ENCODE measurements at regions not wholly inside any gene's neighbourhood (a gene's known extent, or its start where the extent isn't known, plus 50 kb on each side); places are given as distances from the start of the nearest gene placed in this dataset.

GRCh38 chr6:165894171-165894825 lies 231.3 kb upstream of the PDE10A start (continued):
- TF ChIP-seq ZBTB20 (tag by site-specific recombination; IDR thresholded peaks at IDR 0.05) (peak; percentile 13; the same call in 1 of the 2 replicates), ZNF580 (tag by site-specific recombination; IDR thresholded peaks at IDR 0.05) (peak; percentile 39; the same call in 1 of the 2 replicates), HOXC10 (CRISPR knock-in tag; IDR thresholded peaks at IDR 0.05) (no peak), ZBTB17 (tag by site-specific recombination; IDR thresholded peaks at IDR 0.05) (peak; percentile 33; the same call in 1 of the 2 replicates), ZFHX2 (tag by site-specific recombination; conservative IDR thresholded peaks at IDR 0.05) (peak; percentile 69; the same call in 1 of the 2 replicates), ZSCAN23 (tag by site-specific recombination; IDR thresholded peaks at IDR 0.05) (no peak), ZNF138 (tag by site-specific recombination; IDR thresholded peaks at IDR 0.05; ENCODE audit: borderline replicate concordance) (no peak), ZNF664 (tag by site-specific recombination; IDR thresholded peaks at IDR 0.05) (no peak), ZNF366 (tag by site-specific recombination; conservative IDR thresholded peaks at IDR 0.05) (no peak), ZNF24 (tag by site-specific recombination; IDR thresholded peaks at IDR 0.05) (0 out of 2 replicates have a peak, but pooled peaks have one; percentile 33), PRDM6 (tag by site-specific recombination; IDR thresholded peaks at IDR 0.05) (peak; percentile 88), ZBTB8A (tag by site-specific recombination; IDR thresholded peaks at IDR 0.05) (peak; percentile 41), ZNF2 (tag by site-specific recombination; IDR thresholded peaks at IDR 0.05) (no peak), ZIC2 (tag by site-specific recombination; IDR thresholded peaks at IDR 0.05) (peak; percentile 88), ZNF670 (tag by site-specific recombination; IDR thresholded peaks at IDR 0.05; ENCODE audit: low read depth) (no peak), ZNF701 (tag by site-specific recombination; IDR thresholded peaks at IDR 0.05) (no peak), ZSCAN16 (tag by site-specific recombination; IDR thresholded peaks at IDR 0.05) (0 out of 2 replicates have a peak, but pooled peaks have one; percentile 37), ZNF639 (tag by site-specific recombination; IDR thresholded peaks at IDR 0.05) (no peak)
- TF ChIP-seq, protein P1, sequence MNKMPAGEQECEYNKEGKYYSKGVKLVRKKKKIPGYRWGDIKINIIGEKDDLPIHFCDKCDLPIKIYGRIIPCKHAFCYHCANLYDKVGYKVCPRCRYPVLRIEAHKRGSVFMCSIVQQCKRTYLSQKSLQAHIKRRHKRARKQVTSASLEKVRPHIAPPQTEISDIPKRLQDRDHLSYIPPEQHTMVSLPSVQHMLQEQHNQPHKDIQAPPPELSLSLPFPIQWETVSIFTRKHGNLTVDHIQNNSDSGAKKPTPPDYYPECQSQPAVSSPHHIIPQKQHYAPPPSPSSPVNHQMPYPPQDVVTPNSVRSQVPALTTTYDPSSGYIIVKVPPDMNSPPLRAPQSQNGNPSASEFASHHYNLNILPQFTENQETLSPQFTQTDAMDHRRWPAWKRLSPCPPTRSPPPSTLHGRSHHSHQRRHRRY (tag by site-specific recombination; IDR thresholded peaks at IDR 0.05) = no peak
- TF ChIP-seq, protein P2, sequence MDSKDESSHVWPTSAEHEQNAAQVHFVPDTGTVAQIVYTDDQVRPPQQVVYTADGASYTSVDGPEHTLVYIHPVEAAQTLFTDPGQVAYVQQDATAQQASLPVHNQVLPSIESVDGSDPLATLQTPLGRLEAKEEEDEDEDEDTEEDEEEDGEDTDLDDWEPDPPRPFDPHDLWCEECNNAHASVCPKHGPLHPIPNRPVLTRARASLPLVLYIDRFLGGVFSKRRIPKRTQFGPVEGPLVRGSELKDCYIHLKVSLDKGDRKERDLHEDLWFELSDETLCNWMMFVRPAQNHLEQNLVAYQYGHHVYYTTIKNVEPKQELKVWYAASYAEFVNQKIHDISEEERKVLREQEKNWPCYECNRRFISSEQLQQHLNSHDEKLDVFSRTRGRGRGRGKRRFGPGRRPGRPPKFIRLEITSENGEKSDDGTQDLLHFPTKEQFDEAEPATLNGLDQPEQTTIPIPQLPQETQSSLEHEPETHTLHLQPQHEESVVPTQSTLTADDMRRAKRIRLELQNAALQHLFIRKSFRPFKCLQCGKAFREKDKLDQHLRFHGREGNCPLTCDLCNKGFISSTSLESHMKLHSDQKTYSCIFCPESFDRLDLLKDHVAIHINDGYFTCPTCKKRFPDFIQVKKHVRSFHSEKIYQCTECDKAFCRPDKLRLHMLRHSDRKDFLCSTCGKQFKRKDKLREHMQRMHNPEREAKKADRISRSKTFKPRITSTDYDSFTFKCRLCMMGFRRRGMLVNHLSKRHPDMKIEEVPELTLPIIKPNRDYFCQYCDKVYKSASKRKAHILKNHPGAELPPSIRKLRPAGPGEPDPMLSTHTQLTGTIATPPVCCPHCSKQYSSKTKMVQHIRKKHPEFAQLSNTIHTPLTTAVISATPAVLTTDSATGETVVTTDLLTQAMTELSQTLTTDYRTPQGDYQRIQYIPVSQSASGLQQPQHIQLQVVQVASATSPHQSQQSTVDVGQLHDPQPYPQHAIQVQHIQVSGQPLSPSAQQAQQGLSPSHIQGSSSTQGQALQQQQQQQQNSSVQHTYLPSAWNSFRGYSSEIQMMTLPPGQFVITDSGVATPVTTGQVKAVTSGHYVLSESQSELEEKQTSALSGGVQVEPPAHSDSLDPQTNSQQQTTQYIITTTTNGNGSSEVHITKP (tag by site-specific recombination; IDR thresholded peaks at IDR 0.05) = 0 out of 2 replicates have a peak, but pooled peaks have one; percentile 10
- TF ChIP-seq, protein P3, sequence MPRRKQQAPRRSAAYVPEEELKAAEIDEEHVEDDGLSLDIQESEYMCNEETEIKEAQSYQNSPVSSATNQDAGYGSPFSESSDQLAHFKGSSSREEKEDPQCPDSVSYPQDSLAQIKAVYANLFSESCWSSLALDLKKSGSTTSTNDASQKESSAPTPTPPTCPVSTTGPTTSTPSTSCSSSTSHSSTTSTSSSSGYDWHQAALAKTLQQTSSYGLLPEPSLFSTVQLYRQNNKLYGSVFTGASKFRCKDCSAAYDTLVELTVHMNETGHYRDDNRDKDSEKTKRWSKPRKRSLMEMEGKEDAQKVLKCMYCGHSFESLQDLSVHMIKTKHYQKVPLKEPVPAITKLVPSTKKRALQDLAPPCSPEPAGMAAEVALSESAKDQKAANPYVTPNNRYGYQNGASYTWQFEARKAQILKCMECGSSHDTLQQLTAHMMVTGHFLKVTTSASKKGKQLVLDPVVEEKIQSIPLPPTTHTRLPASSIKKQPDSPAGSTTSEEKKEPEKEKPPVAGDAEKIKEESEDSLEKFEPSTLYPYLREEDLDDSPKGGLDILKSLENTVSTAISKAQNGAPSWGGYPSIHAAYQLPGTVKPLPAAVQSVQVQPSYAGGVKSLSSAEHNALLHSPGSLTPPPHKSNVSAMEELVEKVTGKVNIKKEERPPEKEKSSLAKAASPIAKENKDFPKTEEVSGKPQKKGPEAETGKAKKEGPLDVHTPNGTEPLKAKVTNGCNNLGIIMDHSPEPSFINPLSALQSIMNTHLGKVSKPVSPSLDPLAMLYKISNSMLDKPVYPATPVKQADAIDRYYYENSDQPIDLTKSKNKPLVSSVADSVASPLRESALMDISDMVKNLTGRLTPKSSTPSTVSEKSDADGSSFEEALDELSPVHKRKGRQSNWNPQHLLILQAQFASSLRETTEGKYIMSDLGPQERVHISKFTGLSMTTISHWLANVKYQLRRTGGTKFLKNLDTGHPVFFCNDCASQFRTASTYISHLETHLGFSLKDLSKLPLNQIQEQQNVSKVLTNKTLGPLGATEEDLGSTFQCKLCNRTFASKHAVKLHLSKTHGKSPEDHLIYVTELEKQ (tag by site-specific recombination; IDR thresholded peaks at IDR 0.05; ENCODE audit: borderline replicate concordance) = no peak
- TF ChIP-seq, protein P4, sequence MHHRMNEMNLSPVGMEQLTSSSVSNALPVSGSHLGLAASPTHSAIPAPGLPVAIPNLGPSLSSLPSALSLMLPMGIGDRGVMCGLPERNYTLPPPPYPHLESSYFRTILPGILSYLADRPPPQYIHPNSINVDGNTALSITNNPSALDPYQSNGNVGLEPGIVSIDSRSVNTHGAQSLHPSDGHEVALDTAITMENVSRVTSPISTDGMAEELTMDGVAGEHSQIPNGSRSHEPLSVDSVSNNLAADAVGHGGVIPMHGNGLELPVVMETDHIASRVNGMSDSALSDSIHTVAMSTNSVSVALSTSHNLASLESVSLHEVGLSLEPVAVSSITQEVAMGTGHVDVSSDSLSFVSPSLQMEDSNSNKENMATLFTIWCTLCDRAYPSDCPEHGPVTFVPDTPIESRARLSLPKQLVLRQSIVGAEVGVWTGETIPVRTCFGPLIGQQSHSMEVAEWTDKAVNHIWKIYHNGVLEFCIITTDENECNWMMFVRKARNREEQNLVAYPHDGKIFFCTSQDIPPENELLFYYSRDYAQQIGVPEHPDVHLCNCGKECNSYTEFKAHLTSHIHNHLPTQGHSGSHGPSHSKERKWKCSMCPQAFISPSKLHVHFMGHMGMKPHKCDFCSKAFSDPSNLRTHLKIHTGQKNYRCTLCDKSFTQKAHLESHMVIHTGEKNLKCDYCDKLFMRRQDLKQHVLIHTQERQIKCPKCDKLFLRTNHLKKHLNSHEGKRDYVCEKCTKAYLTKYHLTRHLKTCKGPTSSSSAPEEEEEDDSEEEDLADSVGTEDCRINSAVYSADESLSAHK (tag by site-specific recombination; IDR thresholded peaks at IDR 0.05) = peak; percentile 57
- TF ChIP-seq, protein P5, sequence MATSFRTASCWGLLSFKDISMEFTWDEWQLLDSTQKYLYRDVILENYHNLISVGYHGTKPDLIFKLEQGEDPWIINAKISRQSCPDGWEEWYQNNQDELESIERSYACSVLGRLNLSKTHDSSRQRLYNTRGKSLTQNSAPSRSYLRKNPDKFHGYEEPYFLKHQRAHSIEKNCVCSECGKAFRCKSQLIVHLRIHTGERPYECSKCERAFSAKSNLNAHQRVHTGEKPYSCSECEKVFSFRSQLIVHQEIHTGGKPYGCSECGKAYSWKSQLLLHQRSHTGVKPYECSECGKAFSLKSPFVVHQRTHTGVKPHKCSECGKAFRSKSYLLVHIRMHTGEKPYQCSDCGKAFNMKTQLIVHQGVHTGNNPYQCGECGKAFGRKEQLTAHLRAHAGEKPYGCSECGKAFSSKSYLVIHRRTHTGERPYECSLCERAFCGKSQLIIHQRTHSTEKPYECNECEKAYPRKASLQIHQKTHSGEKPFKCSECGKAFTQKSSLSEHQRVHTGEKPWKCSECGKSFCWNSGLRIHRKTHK (tag by site-specific recombination; IDR thresholded peaks at IDR 0.05) = no peak

Measured in HEK293 (cell line).